ENCODE measurements at regions not wholly inside any gene's neighbourhood (a gene's known extent, or its start where the extent isn't known, plus 50 kb on each side); places are given as distances from the start of the nearest gene placed in this dataset.

- TF ChIP-seq CTCF (IDR thresholded peaks at IDR 0.05), result no peak
- H3K4me1 Mint-ChIP-seq (ENCODE audit: low read depth), result peaks cover 9% of the 10 kb centered on the region
- no peak overlapping the region for H3K4me3 Mint-ChIP-seq
- peaks cover 15% of the 10 kb centered on the region for H3K27me3 Mint-ChIP-seq (ENCODE audit: insufficient read depth)
- DNase-seq, result no peak
- H3K27ac Mint-ChIP-seq, result no peak overlapping the region
- no peaks in the 10 kb centered on the region for H3K36me3 Mint-ChIP-seq (ENCODE audit: low read depth)
- no peaks in the 10 kb centered on the region for H3K9me3 Mint-ChIP-seq
Observed at GRCh38 chr15:70308011-70308734, 210.5 kb upstream of the TLE3 start.

DNA sequence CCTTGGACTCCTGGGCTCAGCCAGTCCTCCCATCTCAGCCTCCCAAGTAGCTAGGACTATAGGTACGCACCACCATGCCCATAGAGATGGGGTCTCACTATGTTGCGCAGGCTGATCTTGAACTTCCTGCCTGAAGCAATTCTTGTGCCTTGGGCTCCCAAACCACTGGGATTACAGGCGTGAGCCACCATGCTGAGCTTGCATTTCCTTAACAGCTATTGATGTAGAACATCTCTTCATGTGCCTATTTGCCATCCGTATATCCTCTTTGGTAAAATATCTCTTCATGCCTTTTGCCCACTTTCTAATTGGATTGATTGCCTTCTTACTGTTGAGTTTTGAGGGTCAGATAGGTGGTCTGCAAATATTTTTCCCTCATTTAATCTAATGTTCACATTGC is 208.9 kb upstream of the TLE3 start:
- no peak overlapping the region for H3K4me3 Mint-ChIP-seq
- H3K27me3 Mint-ChIP-seq (ENCODE audit: insufficient read depth), result peaks cover 15% of the 10 kb centered on the region
- TF ChIP-seq CTCF (IDR thresholded peaks at IDR 0.05), result no peak
- H3K4me1 Mint-ChIP-seq (ENCODE audit: low read depth), result peaks cover 9% of the 10 kb centered on the region
- no peaks in the 10 kb centered on the region for H3K9me3 Mint-ChIP-seq
- no peak overlapping the region for H3K27ac Mint-ChIP-seq
- no peaks in the 10 kb centered on the region for H3K36me3 Mint-ChIP-seq (ENCODE audit: low read depth)
- no peak for DNase-seq

DNA sequence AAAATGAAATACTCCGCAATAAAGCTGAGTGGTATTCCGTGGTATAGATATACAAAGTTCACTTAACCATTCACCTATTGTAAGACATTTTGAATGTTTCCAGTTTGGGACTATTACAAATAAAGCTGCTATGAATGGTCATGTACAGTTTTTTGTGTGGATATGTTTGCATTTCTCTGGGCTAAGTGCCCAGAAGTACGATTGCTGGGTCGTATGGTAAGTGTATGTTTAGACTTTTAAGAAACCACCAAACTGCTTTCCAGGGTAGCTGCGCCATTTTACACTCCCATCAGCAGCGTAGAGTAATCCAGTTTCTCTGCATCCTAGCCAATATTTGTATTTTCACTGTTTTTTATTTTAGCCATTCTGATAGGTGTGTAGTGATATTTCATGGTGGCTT is 208.4 kb upstream of the TLE3 start:
- Mint-ChIP-seq H3K4me3 (no peak overlapping the region), H3K27me3 (ENCODE audit: insufficient read depth) (peaks cover 17% of the 10 kb centered on the region), H3K4me1 (ENCODE audit: low read depth) (peaks cover 9% of the 10 kb centered on the region), H3K36me3 (ENCODE audit: low read depth) (no peaks in the 10 kb centered on the region), H3K27ac (no peak overlapping the region), H3K9me3 (no peaks in the 10 kb centered on the region)
- TF ChIP-seq CTCF (IDR thresholded peaks at IDR 0.05), result no peak
- no peak for DNase-seq

- no peak for DNase-seq
- H3K27me3 Mint-ChIP-seq (ENCODE audit: insufficient read depth), result peaks cover 11% of the 10 kb centered on the region
- no peak overlapping the region for H3K4me3 Mint-ChIP-seq
- TF ChIP-seq CTCF (IDR thresholded peaks at IDR 0.05), result no peak
- H3K9me3 Mint-ChIP-seq, result no peaks in the 10 kb centered on the region
- H3K27ac Mint-ChIP-seq, result no peak overlapping the region
- peaks cover 9% of the 10 kb centered on the region for H3K4me1 Mint-ChIP-seq (ENCODE audit: low read depth)
- no peaks in the 10 kb centered on the region for H3K36me3 Mint-ChIP-seq (ENCODE audit: low read depth)
Observed at GRCh38 chr15:70303981-70304380, 206.3 kb upstream of the TLE3 start.

DNA sequence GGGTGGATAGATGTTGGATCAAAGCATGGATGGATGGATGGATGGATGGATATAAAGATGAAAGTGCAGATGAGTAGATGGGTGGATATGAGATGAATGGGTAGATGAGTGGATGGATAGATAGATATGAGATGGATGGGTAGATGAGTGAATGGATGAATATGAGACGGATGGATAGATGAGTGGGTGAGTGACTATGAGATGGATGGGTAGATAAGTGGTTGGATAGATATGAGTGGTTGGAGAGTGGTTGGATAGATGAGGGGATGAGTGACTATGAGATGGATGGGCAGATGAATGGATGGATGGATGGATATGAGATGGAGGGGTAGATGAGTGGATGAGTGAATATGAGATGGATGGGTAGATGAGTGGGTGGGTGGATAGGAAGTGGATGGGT is 204.6 kb upstream of the TLE3 start:
- Mint-ChIP-seq H3K27me3 (ENCODE audit: insufficient read depth) (peaks cover 14% of the 10 kb centered on the region), H3K4me3 (no peak overlapping the region)
- TF ChIP-seq CTCF (IDR thresholded peaks at IDR 0.05), result no peak

More for the DNA sequence above, 204.6 kb upstream of the TLE3 start:
- no peaks in the 10 kb centered on the region for H3K4me1 Mint-ChIP-seq (ENCODE audit: low read depth)
- no peaks in the 10 kb centered on the region for H3K36me3 Mint-ChIP-seq (ENCODE audit: low read depth)
- H3K9me3 Mint-ChIP-seq, result no peaks in the 10 kb centered on the region
- no peak overlapping the region for H3K27ac Mint-ChIP-seq
- DNase-seq, result no peak
